Peyer's patch (tissue), 4 donors: ENCODE measurements at regions not wholly inside any gene's neighbourhood (a gene's known extent, or its start where the extent isn't known, plus 50 kb on each side); places are given as distances from the start of the nearest gene placed in this dataset.

Experiments
- CTCF ChIP-seq, 6 experiments: fragments of 450-650 bp in 4 of 6; fragments of 200-600 bp in 2 of 6; sonication (generic) in 1 of 6; IDR thresholded peaks; one replicate each; pipeline ENCODE4 v1.5.1; 2017 to 2019; ENCODE audit warnings: antibody characterized with exemption in 6 of 6, mild to moderate bottlenecking in 3 of 6, moderate library complexity in 1 of 6
- POLR2A ChIP-seq, 2 donors: fragments of 450-650 bp; IDR thresholded peaks; one replicate each; pipeline ENCODE4 v1.5.1; 2017; ENCODE audit warnings: antibody characterized with exemption in 2 of 2, mild to moderate bottlenecking in 2 of 2, moderate library complexity in 2 of 2

GRCh38 chr3:177676148-177676547, 478.9 kb upstream of the TBL1XR1 start:
- no peak for TF ChIP-seq CTCF (IDR thresholded peaks at IDR 0.05)
- no peak for TF ChIP-seq POLR2A (IDR thresholded peaks at IDR 0.05)
